DMS79 (cell line): ENCODE measurements at regions not wholly inside any gene's neighbourhood (a gene's known extent, or its start where the extent isn't known, plus 50 kb on each side); places are given as distances from the start of the nearest gene placed in this dataset.

ENCODE experiments used
- DNase-seq: peaks from one replicate; lab custom pipeline; 2025; lab: John Stamatoyannopoulos, UW

DNA sequence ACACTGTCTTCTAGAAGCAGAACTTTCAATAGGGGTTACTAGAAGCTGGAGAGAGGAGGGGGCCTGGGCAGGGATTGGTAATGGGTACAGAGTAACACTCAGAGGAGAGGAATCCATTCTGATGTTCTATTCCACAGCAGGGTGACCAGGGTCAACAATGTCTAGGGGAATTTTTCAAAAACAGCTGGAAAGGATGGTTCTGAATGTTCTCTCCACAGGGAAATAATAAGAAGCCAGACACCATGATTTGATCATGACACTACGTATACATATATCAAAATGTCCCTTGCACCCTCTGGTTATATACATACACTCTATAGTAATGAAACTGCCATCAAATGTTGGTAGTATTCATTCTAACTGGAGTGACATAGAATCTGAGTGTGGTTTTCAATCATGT is 111.2 kb upstream of the TOP3B start:
- DNase-seq = no peak

DNA sequence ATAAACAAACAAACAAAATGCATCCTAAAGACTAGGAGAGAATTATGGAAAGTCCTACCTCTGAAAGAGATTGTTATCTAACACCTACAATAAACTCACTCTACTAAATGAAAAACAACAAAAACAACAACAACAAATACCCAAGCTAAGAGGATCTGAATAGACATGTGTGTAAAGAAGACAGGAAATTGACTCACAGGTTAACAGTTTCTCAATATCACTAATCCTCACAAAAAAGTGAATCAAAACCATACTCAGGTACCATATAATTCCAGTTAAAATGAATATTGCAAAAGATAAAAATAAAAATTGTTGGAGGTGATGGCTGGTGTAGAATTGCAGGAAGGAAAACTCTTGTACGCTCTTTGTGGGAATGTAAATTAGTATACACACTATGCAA is 110.4 kb upstream of the TOP3B start:
- DNase-seq = no peak

DNA sequence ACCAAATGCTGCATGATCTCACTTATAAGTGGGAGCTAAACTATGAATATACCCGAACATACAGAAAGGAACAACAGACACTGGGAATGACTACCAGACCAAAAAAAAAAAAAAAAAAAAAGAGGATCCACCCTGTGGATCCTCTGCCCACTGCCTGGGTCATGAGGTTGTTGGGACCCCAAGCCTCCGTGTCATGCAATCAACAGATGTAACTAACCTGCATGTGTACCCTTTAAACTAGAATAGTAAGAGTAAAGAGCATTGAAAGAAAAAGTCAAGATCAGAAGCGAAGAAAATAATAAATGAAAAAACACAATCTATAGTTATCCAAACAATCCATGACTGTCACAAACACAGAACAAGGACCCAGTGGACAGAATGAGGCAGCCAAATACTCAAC is 109.5 kb upstream of the TOP3B start:
- DNase-seq = no peak

- DNase-seq = no peak
Observed at GRCh38 chr22:22091400-22091878, 108.9 kb upstream of the TOP3B start.

DNA sequence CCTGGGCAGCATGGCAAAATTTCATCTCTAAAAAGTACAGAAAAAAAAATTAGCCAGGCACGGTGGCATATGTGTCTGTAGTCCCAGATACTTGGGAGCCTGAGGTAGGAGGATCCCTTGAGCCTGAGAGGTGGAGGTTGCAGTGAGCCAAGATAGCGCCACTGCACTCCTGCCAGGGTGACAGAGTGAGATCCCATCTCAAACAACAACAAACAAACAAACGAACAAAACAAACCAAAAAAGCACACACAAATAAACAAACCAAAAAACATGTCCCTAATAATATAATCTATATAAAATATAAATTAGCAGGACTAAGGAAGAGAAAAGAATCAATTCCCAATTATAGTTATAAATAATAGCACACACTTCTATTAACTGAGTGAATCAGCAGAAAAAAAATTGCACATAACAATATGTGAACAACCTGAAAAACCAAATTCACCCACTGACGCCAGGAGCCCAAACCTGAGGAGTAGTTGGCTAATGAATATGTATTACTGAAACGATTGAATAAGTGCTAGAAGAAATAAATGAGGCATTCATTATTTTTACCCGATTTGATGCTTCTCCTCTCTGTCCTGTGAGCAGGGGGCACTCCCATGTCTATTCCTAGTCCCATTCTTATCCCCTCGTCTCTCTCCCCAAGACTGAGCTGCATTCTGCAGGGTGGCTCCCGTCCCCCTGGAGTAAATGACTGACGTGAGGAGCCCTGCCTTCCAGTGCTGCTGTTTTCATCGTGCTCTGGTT is 108.2 kb upstream of the TOP3B start:
- DNase-seq = no peak

DNA sequence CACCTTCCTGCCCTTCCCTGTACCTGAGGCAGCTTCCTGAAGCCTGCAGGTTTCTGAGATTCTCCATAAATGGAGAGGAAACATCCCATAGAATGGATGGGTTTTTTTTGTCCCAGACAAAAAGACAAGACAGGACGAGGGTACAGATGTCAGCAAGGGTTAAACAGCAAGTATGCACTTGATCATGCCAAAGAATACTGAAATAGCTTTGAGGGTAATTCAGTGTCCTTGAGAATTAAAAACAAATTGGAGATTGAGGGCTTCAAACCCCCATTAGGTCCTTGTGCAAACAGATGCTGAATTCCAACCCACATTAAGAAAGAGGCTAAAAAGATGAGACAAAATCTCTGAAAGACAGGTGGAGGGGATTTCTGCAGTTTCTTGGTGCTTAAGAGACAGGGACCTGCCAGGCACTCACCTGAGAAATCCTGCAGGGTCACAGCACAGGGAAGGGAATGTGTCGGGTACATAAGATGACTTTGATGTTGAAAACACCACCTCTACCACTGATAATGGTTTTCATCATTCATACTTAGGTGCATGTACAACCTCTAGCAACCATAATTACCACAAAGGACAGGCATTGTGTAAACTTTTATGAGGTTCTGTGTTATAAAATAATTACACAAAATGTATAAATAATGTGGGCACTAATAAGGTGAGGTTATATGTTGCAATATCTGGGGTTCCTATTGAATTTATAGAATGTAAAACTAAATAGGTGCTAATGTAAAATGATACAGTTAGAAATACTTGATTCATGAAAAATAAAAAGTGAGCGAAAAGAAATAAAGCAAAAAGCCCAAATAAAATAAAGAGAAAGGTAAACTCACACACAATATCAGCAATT is 107.1 kb upstream of the TOP3B start:
- no peak for DNase-seq

DNA sequence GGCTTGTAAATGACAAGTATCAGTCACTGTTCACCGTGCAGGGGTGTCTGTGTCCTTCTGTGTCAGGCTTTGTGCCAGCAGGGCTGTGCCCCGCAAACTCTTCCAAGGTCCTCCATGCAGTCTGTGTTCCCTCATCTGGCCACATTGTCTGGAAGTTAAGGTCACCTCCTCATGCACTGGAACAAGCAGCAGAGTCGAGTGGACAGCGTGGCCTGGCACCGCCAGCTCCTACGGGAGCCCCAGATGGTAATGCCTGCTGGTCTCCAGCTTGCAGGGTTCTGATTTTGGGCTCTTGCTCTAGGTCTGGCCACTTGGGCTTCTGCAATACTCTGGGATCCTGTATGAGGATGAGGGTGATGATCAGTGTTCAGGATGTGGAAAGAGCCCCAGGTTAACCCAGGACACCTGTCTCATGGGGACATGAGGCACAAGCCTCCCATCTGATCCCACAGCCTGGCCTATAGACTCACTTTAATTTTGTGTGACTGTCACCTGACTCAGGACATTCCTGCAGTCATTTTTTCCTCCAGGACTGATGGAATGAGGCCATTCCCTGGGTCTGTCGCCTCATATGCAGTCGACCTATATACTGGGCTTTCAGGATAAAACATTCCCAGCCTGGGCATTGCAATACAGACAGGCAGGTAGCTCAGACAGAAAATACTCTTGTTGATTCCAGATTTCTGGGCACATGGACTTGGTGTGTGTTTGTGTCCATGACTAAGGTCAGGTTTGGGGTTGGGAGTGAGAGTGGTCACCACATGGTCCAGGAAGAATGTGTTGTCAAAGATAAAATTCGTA is 106.3 kb upstream of the TOP3B start:
- no peak for DNase-seq

DNA sequence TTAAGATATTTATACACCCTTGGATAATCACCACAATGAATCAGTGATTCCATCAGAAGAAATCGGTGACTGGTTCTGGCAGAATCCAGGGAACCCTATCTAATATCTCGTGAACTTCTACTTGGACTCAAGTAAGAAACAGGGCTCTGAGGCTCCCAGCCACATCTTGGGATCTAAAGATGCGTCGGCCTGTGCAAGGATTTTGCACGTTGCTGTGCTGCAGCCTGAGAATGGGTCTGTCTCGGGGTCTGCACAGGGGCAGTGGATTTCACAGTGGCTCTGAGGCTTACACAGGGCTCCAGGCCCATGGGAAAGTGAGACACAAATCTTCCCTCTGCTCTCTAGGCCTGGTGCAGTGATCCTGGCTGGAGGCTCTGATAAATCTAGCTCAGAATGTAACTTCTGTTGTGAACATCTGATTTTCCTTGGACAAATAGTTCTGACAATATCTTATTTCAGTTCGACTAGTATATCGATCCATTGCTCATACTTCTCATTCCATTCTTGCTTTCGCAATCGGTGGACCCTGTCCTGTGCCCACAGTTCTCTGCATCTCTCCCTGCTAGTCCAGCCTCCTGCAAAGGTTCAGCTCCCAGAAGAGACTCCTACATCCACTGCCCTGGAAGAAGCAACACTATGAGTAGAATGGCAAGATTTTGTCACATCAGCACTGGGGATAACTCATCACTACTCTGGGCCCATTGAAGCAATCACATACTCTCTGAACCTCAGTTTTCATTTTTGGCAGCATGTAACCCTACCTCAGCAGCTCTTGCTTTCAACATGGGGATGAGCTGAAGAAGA is 105.5 kb upstream of the TOP3B start:
- no peak for DNase-seq

GRCh38 chr22:22086501-22087158 is 104.0 kb upstream of the TOP3B start:
- no peak for DNase-seq

DNA sequence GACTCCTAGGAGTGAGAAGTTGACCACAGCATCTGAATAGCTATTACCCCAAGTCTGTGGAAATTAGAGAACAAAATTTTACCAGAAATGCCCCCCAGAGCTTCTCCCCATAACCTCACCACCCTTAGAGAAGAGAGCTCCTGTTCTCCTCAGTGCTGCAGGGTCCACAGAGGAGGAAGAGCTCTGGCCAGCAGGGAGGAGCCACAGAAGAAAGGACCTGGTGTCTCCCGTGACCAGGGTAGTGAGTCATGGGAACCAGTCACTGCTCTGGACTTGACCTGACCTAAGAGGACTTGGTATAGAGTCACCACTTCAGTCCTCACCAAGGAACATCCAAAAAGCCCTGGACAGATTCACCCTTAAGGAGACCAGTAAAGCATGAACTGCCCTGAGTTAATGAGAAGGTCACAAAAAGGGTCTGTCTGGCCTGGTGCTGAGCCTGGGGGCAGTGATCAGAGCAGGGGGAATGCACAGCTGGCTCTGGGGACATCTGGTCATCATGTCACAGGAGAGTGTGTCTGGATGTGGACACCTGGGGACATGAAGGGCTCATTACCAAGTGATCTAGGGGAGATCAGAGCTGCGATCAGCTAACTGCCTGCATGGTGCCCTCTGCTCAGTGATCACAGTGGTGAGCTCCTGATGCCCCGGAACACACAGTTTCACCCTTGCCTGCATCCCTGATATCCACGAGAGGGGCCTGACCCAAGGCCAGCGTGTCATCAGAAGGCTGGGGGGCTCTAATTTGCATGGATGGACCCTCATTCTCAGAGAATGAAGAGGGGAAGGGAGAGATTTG is 103.3 kb upstream of the TOP3B start:
- DNase-seq = no peak

- no peak for DNase-seq
Observed at GRCh38 chr22:22084089-22084711, 101.6 kb upstream of the TOP3B start.

GRCh38 chr22:22082960-22083359 is 100.4 kb upstream of the TOP3B start:
- DNase-seq = no peak

GRCh38 chr22:22082229-22082835 is 99.7 kb upstream of the TOP3B start:
- no peak for DNase-seq

- no peak for DNase-seq
Observed at GRCh38 chr22:22080270-22080669, 97.7 kb upstream of the TOP3B start.

- no peak for DNase-seq
Observed at GRCh38 chr22:22079404-22080148, 97.0 kb upstream of the TOP3B start.

DNA sequence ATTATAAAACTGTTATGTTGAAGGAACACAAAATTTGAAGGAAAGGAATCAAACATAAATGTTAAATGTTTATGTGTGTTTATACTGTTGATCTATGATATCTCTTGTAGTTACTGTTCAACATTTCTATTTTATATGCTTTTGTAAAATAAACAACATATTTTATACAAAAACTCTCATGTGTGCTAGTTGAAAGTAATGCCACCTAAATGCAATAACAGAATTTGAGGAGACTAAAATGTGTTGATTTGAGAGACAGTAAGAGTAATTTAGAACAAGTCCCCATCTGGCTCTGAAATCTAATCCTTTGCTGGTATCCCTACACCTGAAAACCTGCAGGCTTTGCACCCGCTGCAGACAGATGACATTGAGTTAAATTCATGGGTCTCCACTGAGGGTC is 95.7 kb upstream of the TOP3B start:
- DNase-seq = no peak

GRCh38 chr22:22076932-22077703 is 94.5 kb upstream of the TOP3B start:
- no peak for DNase-seq

DNA sequence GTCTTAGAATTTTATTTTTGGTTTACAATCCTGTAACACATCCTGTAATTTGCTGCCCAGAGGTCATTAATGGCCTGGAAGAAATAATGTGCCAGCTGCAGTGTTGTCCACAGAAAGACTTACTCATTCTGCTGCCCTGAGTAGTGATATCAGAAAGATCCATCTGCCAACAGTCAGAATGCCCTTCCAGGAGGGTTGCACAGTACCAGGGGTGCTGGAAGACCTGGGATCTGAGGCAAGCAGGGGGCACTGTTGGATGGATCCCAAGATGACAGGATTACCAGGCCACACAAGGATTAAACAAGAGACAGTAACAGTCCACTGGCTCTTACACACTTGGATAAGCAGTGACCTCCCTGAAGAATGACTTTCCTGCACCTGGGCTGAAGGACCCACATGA is 93.8 kb upstream of the TOP3B start:
- DNase-seq = no peak
